WTC11 (cell line): ENCODE measurements at regions not wholly inside any gene's neighbourhood (a gene's known extent, or its start where the extent isn't known, plus 50 kb on each side); places are given as distances from the start of the nearest gene placed in this dataset.

Experiments used
- ATAC-seq: fragments of 200-7000 bp; cut with Tn5 transposase; 2 replicates; pipeline ENCODE4 v1.10.0; 2021; ENCODE audit warnings: mild to moderate bottlenecking, moderate library complexity
- CTCF ChIA-PET: fragments of 300-600 bp; sonication (Branson Sonifier 250); formaldehyde crosslinking; loops from one replicate; lab custom pipeline; 2021; ENCODE audit warnings: antibody characterized with exemption; lab: Charles Lee
- POLR2A ChIA-PET: fragments of 350-600 bp; sonication (Branson Sonifier 250); formaldehyde crosslinking; loops from one replicate; lab custom pipeline; 2021; ENCODE audit warnings: antibody characterized with exemption; lab: Charles Lee
- DNase-seq: peaks from one replicate; pipeline ENCODE4 v3.0.0; 2021; ENCODE audit warnings: low spot score
- H3K27ac Mint-ChIP-seq: 2 replicates; pipeline ENCODE4 v1.8.0; 2021; ENCODE audit warnings: mixed read lengths
- H3K27me3 Mint-ChIP-seq: 2 replicates; pipeline ENCODE4 v1.8.0; 2021; ENCODE audit warnings: low read depth, mild to moderate bottlenecking, moderate library complexity, mixed read lengths
- H3K36me3 Mint-ChIP-seq: 2 replicates; pipeline ENCODE4 v1.8.0; 2021; ENCODE audit warnings: mixed read lengths
- H3K4me1 Mint-ChIP-seq: 2 replicates; pipeline ENCODE4 v1.8.0; 2022; ENCODE audit warnings: mixed read lengths
- H3K4me3 Mint-ChIP-seq: 2 replicates; pipeline ENCODE4 v1.8.0; 2021; ENCODE audit warnings: mild to moderate bottlenecking, moderate library complexity, mixed read lengths
- H3K9me3 Mint-ChIP-seq: 2 replicates; pipeline ENCODE4 v1.8.0; 2021; ENCODE audit warnings: mixed read lengths
- AFF4 ChIP-seq: sonication (generic); formaldehyde crosslinking; IDR thresholded peaks from 2 replicates; pipeline ENCODE4 v1.8.1; 2023; ENCODE audit warnings: mild to moderate bottlenecking, missing genetic modification reagents, borderline replicate concordance
- ATF3 ChIP-seq: sonication (generic); formaldehyde crosslinking; conservative IDR thresholded peaks from 2 replicates; pipeline ENCODE4 v1.8.1; 2022; ENCODE audit warnings: mild to moderate bottlenecking, missing genetic modification reagents
- CBFB ChIP-seq: sonication (generic); formaldehyde crosslinking; IDR thresholded peaks from 2 replicates; pipeline ENCODE4 v1.8.1; 2022; ENCODE audit warnings: mild to moderate bottlenecking, low read depth, missing genetic modification reagents
- CTCF ChIP-seq: fragments of 200-600 bp; IDR thresholded peaks from 2 replicates; pipeline ENCODE4 v1.8.0; 2022; ENCODE audit warnings: antibody characterized with exemption
- EMX1 ChIP-seq: fragments of 250-450 bp; sonication (Bioruptor Pico); IDR thresholded peaks from 2 replicates; pipeline ENCODE4 v1.8.0; 2021; ENCODE audit warnings: mild to moderate bottlenecking
- FOXP4 ChIP-seq: sonication (generic); formaldehyde crosslinking; IDR thresholded peaks from 2 replicates; pipeline ENCODE4 v1.8.0; 2022; ENCODE audit warnings: mild to moderate bottlenecking, missing genetic modification reagents
- MLX ChIP-seq: sonication (generic); formaldehyde crosslinking; IDR thresholded peaks from 2 replicates; pipeline ENCODE4 v1.8.1; 2023; ENCODE audit warnings: mild to moderate bottlenecking, missing genetic modification reagents, moderate library complexity
- MYBL2 ChIP-seq: sonication (generic); formaldehyde crosslinking; IDR thresholded peaks from 2 replicates; pipeline ENCODE4 v1.8.1; 2023; ENCODE audit warnings: mild to moderate bottlenecking, moderate library complexity, missing genetic modification reagents
- NFE2L1 ChIP-seq: sonication (generic); formaldehyde crosslinking; IDR thresholded peaks from 2 replicates; pipeline ENCODE4 v1.8.1; 2023; ENCODE audit warnings: missing genetic modification reagents
- NFYB ChIP-seq: sonication (generic); formaldehyde crosslinking; conservative IDR thresholded peaks from 2 replicates; pipeline ENCODE4 v1.8.0; 2022; ENCODE audit warnings: low read depth, missing genetic modification reagents
- NR2C2 ChIP-seq: sonication (generic); formaldehyde crosslinking; IDR thresholded peaks from 2 replicates; pipeline ENCODE4 v1.8.0; 2022; ENCODE audit warnings: mild to moderate bottlenecking, missing genetic modification reagents
- OVOL2 ChIP-seq: fragments of 250-450 bp; sonication (Bioruptor Pico); IDR thresholded peaks from 2 replicates; pipeline ENCODE4 v1.9.0; 2021; ENCODE audit warnings: mild to moderate bottlenecking, borderline replicate concordance
- TEAD1 ChIP-seq: sonication (generic); formaldehyde crosslinking; IDR thresholded peaks from 2 replicates; pipeline ENCODE4 v1.8.0; 2022; ENCODE audit warnings: mild to moderate bottlenecking, missing genetic modification reagents
- USF1 ChIP-seq: sonication (generic); formaldehyde crosslinking; IDR thresholded peaks from 2 replicates; pipeline ENCODE4 v1.8.0; 2022; ENCODE audit warnings: mild to moderate bottlenecking, missing genetic modification reagents
- ZNF121 ChIP-seq: sonication (generic); formaldehyde crosslinking; IDR thresholded peaks from 2 replicates; pipeline ENCODE4 v1.8.0; 2023; ENCODE audit warnings: missing genetic modification reagents
- ZNF425 ChIP-seq: fragments of 250-450 bp; sonication (Bioruptor Pico); conservative IDR thresholded peaks from 2 replicates; pipeline ENCODE4 v1.9.0; 2021; ENCODE audit warnings: mild to moderate bottlenecking
- TF ChIP-seq, protein P1 (sequence below): sonication (generic); formaldehyde crosslinking; conservative IDR thresholded peaks from 2 replicates; pipeline ENCODE4 v1.8.1; 2023; ENCODE audit warnings: mild to moderate bottlenecking, low read depth, missing genetic modification reagents, moderate library complexity
- TF ChIP-seq, protein P2 (sequence below): sonication (generic); formaldehyde crosslinking; IDR thresholded peaks from 2 replicates; pipeline ENCODE4 v1.8.1; 2023; ENCODE audit warnings: mild to moderate bottlenecking, moderate library complexity, missing genetic modification reagents

GRCh38 chr2:142822190-142822589 lies 55.3 kb upstream of the KYNU start (continued):
- TF ChIP-seq CBFB (no peak), NR2C2 (CRISPR knock-in tag) (no peak), USF1 (no peak)

DNA sequence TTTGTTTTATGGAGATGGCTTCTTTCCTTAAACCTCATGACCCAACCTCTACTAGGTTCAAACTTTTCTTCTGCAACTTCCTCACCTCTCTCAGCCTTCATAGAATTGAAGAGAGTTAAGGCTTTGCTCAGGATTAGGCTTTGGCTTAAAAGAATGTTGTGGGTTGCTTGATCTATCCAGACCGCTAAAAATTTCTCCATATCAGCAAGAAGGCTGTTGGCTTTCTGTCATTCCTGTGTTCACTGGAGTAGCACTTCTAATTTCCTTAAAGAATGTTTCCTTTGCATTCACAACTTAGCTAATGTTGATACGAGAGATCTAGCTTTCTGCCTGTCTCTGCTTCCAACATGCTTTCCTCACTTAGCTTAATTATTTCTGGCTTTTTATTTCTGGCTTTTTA lies 58.1 kb upstream of the KYNU start:
- ATAC-seq (no peak), DNase-seq (no peak)
- H3K4me1 Mint-ChIP-seq: peaks cover 6% of the 10 kb centered on the region; the same call in 1 of the 2 replicates
- POLR2A ChIA-PET: no interaction called here
- H3K27ac Mint-ChIP-seq: no peak overlapping the region
- TF ChIP-seq MYBL2 (CRISPR knock-in tag) (no peak), ZNF121 (CRISPR knock-in tag) (no peak), ATF3 (no peak), NFYB (CRISPR knock-in tag) (no peak), NFE2L1 (CRISPR knock-in tag) (no peak), FOXP4 (CRISPR knock-in tag) (no peak), ZNF425 (CRISPR knock-in tag) (no peak), MLX (CRISPR knock-in tag) (no peak), AFF4 (no peak), OVOL2 (CRISPR knock-in tag) (no peak), USF1 (no peak), CTCF (no peak), EMX1 (no peak), TEAD1 (CRISPR knock-in tag) (no peak), NR2C2 (CRISPR knock-in tag) (no peak)
- TF ChIP-seq, protein P1, sequence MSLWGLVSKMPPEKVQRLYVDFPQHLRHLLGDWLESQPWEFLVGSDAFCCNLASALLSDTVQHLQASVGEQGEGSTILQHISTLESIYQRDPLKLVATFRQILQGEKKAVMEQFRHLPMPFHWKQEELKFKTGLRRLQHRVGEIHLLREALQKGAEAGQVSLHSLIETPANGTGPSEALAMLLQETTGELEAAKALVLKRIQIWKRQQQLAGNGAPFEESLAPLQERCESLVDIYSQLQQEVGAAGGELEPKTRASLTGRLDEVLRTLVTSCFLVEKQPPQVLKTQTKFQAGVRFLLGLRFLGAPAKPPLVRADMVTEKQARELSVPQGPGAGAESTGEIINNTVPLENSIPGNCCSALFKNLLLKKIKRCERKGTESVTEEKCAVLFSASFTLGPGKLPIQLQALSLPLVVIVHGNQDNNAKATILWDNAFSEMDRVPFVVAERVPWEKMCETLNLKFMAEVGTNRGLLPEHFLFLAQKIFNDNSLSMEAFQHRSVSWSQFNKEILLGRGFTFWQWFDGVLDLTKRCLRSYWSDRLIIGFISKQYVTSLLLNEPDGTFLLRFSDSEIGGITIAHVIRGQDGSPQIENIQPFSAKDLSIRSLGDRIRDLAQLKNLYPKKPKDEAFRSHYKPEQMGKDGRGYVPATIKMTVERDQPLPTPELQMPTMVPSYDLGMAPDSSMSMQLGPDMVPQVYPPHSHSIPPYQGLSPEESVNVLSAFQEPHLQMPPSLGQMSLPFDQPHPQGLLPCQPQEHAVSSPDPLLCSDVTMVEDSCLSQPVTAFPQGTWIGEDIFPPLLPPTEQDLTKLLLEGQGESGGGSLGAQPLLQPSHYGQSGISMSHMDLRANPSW (CRISPR knock-in tag): no peak
- TF ChIP-seq, protein P2, sequence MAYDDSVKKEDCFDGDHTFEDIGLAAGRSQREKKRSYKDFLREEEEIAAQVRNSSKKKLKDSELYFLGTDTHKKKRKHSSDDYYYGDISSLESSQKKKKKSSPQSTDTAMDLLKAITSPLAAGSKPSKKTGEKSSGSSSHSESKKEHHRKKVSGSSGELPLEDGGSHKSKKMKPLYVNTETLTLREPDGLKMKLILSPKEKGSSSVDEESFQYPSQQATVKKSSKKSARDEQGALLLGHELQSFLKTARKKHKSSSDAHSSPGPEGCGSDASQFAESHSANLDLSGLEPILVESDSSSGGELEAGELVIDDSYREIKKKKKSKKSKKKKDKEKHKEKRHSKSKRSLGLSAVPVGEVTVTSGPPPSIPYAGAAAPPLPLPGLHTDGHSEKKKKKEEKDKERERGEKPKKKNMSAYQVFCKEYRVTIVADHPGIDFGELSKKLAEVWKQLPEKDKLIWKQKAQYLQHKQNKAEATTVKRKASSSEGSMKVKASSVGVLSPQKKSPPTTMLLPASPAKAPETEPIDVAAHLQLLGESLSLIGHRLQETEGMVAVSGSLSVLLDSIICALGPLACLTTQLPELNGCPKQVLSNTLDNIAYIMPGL: no peak
- TF ChIP-seq, all 79 proteins: peak for 0
- no peaks in the 10 kb centered on the region for H3K27me3 Mint-ChIP-seq
- CTCF ChIA-PET: no interaction called here
- H3K9me3 Mint-ChIP-seq: no peaks in the 10 kb centered on the region
- H3K36me3 Mint-ChIP-seq: no peaks in the 10 kb centered on the region
- no peak overlapping the region for H3K4me3 Mint-ChIP-seq
